Stimulated activated naive CD8-positive, alpha-beta T cell treated with anti-CD3 and anti-CD28 coated beads, Interleukin-15, Interleukin-2, amounts not matched to agents 100 U/mL and 50 U/mL, for 24 hours (primary cell): ENCODE measurements at regions not wholly inside any gene's neighbourhood (a gene's known extent, or its start where the extent isn't known, plus 50 kb on each side); places are given as distances from the start of the nearest gene placed in this dataset.

Experiments
- ATAC-seq: fragments of 150-1000 bp; cut with Tn5 transposase; one replicate; pipeline ENCODE4 v1.10.0; 2021
- DNase-seq: peaks from one replicate; pipeline ENCODE4 v3.0.0; 2021

DNA sequence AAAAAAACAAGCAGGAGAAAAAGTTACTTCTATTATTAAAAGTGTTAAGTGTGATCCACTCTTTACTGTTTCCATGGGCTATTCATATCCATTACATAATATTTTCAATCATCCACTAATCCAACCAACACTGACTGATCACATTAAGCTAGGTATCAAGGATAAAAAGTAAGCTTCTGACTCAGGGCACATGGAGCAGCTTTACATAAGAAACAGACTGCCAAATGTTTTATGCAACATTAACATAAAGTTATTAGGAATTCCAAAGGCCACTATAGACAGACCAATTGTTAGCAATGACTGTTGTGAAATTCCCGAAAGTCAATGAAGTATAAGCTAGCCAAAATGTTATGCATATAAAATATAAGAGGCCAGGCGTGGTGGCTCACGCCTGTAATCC lies 277.6 kb downstream of the ZEB2 start:
- ATAC-seq = no peak
- no peak for DNase-seq

DNA sequence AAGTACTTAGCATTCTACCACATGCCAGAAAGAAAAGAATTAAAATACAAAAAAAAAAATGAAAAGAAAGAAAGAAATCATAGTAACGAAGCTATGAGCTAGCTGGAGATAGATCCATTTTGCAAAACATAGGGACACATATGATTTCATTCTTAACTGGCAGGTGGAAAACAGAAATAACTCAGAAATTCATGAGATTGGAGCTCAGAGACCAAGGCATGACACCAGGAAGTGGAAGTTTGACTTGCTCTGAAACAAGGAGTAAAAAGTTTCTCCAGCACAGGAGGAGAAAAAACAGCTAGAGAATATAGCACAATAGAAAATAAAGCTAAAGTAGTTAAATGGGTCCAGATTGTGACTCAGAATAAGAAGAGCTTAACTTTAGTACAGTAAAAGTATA lies 278.1 kb downstream of the ZEB2 start:
- no peak for ATAC-seq
- DNase-seq = no peak

DNA sequence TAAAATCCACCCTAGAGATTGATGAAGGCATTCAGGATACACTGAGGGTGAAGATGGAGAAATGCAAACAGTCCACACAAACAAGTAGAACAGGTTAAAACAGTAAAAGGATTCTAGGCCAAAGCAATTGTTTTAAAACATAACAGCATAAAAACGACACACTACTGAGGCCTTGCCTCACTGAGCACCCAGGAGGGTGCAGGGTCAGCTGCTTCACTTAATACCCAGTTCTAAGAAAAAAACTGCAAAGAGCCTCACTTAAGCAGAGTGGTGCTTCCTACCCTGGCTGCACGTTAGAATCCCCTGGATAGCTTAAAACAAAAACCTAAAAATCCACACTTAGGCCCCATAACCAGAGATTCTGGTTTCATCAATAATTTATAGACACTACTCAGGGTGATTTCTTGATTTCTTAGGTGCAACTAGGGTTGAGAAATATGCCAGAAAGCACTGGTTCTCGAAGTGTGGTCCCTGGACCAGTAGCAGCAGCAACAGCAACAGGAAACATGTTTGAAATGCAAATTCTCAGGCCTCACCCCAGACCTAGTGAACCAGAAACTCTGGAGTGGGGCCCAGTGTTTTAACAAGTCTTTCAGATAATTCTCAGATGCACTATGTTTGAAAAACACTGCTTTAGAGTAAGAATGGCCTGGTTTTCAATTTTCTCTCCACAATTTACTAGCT lies 279.1 kb downstream of the ZEB2 start:
- no peak for ATAC-seq

DNA sequence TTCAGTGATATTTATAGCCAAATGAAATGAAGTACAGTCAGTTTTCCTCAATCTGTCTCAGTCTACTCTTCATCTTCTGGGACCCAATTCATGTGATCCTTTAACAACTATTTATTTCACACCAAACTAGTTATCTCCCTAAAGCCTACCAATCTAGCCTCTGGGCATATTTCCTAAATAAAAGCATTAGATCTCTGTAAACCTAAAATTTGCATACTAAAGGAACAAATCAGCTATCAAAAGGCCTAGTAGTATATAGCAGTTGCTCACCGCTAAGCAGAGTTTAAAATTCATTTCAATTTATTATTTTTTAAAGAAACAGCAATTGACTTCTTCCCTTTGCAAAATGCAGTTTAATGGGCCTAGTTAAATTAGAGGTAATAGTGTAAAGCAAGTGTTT lies 280.2 kb downstream of the ZEB2 start:
- DNase-seq (no peak), ATAC-seq (no peak)

More for the DNA sequence above, 279.1 kb downstream of the ZEB2 start:
- DNase-seq = no peak

DNA sequence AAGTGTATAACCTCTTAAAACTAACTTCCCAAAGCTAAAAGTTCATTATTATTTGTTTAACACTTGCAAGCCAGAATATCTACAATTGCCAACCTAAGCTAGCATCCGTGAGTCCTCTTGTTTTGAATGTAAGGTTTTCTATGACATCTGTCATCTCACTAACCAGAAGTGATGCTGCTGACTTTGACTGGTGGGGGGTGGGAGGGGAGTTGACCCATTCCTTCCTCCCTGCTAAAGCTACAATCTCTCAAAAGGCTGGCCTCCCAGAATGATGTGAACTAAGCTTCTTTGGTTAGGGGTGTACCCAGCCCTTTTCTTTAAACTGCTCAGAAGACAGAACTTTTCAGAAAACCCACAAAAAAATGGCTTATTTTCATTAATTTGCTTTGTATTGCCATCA lies 280.6 kb downstream of the ZEB2 start:
- no peak for ATAC-seq
- DNase-seq = no peak

DNA sequence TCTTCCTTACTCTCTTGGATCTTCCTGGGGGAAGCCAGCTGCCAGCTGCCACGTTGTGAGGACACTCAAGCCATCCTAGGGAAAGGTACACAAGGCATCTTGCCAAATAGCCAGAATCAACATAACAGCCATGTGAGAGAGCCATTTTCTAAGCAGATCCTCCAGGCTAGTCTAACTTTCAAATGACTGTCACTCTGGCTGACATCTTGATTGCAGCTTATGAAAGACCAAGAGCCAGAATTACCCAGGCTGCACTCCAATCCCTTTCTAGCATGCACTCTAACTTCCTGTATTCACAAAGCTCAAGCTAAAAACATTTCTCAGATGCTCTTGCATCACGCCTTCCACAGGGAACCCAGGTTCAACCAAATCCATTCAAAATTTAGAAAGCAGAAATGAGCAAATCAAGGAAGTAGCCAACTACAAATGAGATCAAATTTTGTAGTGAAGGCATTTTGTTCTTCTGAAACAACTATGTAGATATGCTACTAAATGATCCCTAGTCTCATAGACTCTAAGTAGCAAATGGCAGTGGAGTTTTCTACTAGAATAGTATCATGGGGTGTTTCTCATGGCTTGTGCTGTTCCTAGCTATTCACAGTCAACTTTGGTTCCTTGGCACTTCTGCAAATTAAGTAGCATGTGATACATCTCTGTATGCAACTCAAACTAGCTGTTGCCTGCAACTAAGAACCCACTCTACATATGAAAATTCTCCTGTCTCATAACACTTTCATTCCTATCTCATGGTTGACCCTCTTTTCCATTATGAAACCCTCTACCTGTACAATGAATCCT lies 281.9 kb downstream of the ZEB2 start:
- DNase-seq (no peak), ATAC-seq (no peak)

DNA sequence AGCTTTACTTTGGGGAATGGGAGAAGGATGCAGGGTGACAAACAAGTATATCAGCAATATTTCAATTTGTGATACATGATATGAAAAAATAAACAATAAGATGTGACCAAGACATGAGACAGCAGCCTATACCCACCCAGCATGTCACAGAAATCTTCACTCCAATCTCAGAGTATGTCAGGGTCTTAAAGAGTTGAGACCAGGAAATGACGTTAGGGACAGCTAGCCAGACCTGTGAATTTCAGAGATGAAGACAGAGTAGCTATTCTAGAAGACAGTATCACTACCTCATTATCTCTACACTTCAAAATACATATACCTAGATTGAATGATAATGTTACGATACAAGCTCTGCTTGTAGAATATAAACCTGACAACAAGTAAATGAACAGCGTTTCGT lies 282.8 kb downstream of the ZEB2 start:
- ATAC-seq (no peak), DNase-seq (no peak)

DNA sequence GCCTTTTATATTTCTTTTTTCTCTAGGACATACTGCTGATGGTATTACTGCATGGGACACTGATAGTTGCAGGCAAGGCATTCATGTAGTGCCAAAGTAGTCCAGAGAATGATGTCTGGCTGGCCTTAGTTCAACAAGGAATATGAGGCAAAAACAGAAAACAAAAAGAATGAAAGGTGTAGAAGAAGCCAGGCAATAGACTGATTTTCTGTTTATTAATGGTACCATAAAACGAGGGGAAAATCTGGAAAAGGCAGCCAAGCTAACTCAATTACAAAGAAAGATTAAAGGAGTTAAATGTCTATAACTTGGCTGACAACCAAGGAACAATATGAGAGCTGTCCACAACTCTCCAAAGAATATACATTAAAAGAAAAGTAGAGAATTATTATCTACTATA lies 284.9 kb downstream of the ZEB2 start:
- DNase-seq = no peak
- no peak for ATAC-seq

DNA sequence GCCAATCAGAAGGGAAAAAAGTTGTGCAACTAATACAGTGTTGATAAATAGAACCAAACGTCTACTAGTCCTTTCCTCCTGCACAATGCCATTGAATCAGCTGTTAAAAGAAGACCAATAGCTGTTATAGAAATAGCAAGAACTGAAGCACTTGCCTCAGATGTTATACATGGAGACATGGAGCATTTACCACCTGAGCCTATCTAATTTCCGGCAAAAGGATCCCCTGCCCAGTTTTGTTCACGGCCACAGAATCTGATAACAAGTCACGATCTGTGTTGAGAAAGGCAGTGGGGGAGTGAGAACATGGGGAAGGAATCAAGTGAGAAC lies 285.4 kb downstream of the ZEB2 start:
- DNase-seq = no peak
- no peak for ATAC-seq

DNA sequence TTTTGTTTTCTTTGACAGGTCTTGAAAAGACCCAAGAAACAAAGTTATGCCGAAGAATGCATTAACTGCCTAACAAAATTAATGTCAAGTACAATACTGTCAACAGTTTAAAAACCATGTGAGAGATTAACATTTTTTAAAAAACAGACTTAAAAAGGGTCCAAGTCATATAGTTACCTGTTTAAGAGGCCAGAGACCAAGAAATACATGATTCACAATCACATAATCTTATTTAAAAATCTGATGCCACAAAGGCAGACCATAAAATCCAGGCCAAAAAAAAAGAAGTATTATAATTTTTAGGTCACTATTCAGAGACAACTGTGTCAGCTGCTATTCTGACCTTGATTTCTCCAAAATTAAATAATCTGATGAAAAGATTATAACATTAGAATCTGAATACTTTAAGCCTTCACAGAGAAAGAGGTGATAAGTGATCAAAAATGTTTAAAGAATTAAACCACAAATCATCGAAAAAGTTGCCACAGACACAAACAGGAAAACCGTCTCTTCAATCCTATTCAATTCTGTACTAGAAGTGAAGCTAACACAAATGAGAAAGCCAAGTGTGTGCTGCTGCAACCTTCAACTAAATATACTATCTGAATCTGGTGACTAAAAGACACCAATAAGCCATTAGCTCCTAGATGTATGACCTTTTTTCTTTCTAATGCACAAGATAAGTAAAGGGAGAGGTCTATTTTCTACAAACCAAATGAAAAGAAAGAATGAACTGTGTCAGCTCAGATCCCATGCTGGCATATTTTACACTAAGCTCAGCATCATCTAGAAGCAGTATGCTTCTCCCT lies 286.0 kb downstream of the ZEB2 start:
- ATAC-seq (peak; percentile 62), DNase-seq (no peak)

DNA sequence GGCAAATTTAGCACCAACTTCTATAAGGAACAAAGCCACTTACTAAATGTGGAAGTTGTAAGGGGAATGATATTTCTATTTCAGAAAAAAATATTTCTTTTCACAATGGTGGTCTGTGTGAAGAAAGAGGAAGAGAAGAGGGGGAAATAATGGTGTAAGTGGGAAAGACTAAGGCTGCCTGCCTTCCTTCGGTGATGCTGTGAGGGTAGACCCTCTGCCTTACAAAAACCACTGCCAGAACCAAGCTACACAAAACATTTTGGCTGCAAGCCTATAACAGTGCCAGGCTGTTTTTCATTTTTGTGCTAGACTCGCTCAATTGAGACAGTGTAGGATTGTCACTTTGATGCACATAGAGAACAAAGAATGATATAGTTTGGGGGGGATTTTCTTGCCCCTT lies 286.6 kb downstream of the ZEB2 start:
- ATAC-seq (no peak), DNase-seq (no peak)

DNA sequence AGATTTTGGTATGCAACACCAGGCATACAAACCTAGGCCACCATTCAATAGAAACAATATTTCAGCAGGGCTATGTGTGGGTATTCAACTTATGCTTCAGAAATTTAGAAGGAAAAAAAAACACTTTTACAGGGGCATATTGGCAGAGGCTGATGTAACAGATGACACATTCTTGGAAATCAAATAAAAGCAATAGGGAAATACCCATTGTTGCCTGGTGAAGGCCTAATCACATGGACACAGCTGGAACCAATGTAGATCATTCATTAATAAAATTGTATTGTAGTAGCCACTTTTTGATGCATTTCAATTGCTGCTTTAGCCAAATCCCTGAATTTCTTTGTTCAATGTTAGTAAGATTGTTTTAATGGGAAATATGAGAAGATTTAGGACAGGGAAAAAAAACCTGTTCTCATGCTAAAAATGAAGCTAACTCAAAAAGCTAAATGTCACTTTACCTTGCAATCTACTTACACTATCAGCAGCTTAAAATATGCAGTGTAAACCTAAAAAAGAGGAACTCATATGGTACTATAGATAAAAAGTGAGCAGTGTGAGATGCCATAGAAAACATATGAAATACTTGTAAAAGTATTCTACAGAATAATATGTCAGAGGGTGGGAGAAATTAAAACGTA lies 289.4 kb downstream of the ZEB2 start:
- peak; percentile 59 for ATAC-seq
- DNase-seq = no peak

DNA sequence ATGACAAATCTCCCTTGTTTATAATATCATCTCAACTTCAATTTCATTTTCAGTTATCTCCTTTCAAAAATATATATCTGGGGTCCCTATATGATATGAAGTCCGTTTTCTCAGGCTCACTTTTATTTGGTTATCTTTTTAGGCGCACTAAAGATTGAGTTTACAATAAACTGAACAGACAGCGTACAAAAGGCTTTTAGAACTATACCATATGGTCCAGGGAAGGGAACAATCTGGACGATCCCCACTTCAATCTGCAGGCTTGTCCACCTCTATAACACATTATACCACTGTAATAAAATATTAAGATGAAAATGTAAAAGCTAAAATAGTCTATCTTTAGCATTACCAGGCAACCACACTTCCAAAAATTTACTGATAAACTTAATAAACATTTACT lies 289.9 kb downstream of the ZEB2 start:
- ATAC-seq (no peak), DNase-seq (no peak)

DNA sequence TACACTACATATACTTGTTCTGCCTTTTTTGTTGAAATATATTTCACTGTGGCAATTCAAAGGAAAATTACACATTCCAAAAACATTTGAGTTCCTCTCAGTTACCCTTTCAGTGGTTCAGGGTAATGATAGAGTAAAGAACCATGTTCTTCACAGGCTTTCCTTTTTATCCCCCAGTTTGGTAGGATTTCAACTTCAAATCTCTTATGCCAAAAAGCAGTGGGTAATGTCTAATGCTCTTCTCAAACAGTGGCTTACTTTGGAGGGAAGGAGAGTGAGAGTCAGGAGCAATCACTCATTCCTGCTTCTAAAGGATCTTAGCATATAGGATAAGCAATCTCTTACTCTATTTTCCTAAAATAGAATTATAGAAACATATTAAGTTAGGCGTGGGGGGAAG lies 290.6 kb downstream of the ZEB2 start:
- no peak for ATAC-seq
- DNase-seq = no peak

DNA sequence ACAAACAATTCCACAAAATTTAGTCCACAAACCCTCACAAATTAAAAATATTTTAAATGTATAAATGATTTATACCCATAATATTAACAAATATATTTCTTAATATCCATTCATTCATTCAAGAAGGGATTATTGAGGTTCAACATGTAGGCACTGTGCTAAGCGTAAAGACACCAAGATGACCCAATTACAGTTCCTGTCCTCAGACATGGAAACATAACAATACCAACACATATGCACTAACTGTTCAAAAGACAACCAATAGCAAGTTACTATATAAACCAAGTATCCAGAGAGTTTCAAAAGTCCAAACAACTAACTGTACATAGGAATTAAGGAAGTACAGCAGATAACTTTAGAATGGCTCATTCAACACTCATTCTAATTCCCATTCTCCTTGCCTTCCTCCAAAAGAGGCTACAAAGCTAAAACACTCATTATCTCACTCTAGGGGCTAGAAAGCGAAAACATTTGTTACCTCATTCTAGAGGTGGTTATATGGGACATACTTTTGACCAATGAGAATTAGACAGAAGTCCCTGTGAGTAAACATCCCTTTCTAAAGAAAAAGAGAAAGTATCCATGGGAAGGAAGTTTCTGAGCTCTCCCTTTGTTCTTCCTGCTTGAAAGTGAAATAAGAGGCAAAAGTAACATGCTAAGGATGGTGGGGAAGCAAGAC lies 292.4 kb downstream of the ZEB2 start:
- DNase-seq (no peak), ATAC-seq (no peak)

DNA sequence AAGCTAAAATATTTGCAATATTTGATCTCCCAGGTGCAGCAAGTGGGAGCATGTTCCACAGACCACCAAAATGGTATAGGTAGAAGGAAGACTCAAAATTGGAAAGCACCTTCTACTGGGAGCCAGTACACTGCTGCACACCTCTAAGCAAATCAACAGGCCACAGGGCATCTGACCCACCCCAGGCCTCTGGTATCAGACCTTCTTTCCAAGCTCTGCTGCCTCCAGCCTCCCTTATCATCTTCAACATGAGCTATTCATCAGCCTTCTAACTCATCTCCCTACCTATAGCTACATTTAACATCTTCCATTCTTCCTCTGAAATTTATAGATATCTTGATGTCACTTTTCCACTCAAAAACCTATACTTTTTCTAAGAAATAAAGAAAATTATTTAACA lies 294.8 kb downstream of the ZEB2 start:
- DNase-seq = no peak
- ATAC-seq = no peak

DNA sequence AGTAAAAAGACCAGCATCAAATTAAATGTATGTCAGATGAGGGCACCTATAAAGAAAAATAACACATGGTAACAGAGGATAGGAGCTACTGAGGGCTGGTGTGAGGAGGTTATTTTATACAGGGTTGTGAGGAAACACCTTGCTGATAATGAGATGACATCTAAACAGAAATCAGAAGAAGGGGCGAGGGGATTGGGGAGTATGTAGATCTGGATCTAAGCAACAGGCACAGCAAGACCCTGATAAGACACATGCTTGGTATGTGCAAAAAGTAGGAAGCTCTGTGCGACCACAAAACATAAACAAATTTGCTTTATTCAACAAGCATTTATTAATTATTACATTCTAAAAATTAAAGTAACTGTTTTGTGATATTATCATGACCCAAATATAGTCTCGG lies 295.4 kb downstream of the ZEB2 start:
- ATAC-seq (no peak), DNase-seq (no peak)

DNA sequence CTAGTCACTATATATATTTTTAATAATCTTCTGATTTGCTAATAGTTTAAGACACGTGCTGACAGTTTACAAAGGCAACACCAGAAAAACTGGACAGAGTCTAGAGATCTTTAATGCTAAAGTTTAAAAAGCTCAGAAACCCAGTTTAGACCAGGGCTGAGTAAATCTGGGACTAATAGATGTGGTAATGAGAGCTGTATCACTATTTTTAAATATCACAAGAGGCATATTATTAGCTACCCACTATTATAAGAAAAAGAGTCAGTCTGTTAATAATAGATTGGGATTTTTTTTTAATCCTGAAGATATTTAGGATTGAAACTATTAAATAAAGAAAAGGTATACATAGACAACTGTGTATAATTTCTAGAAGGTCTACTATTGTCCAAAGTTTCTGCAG lies 299.9 kb downstream of the ZEB2 start:
- ATAC-seq (no peak), DNase-seq (no peak)

DNA sequence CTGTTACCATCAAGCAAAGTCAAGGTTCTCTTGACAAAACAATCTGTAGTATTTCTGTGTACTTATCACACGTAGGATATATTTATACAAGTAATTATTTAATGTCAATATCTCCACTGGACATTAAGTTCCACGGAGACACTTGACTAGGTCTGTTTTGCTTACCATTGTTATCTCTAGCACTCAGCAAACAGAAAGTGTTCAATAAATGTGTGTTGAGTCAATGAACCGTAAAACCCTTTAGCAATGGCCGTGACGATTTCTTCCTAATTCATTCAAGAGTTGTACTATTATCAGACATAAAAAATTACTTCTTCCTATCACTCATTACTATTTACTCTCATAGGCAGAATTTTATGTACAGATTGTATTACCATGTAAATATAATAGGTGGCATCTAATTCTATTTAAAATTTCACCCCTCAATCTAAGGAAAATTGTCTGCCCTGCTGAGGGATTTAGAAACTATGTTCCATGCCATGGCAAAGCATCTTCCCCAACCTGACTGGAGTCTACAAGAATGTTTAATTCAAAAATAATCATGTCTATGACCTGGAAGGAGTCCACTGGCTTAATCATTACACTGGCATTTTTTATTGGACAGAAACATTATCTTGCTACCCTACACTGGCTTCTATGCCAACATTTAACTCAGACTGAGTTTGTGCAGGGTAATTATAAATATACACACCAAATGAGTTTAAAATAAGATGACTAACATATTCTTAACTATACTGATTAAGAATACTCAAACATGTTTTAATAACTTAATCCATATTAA lies 301.9 kb downstream of the ZEB2 start:
- DNase-seq (no peak), ATAC-seq (no peak)

DNA sequence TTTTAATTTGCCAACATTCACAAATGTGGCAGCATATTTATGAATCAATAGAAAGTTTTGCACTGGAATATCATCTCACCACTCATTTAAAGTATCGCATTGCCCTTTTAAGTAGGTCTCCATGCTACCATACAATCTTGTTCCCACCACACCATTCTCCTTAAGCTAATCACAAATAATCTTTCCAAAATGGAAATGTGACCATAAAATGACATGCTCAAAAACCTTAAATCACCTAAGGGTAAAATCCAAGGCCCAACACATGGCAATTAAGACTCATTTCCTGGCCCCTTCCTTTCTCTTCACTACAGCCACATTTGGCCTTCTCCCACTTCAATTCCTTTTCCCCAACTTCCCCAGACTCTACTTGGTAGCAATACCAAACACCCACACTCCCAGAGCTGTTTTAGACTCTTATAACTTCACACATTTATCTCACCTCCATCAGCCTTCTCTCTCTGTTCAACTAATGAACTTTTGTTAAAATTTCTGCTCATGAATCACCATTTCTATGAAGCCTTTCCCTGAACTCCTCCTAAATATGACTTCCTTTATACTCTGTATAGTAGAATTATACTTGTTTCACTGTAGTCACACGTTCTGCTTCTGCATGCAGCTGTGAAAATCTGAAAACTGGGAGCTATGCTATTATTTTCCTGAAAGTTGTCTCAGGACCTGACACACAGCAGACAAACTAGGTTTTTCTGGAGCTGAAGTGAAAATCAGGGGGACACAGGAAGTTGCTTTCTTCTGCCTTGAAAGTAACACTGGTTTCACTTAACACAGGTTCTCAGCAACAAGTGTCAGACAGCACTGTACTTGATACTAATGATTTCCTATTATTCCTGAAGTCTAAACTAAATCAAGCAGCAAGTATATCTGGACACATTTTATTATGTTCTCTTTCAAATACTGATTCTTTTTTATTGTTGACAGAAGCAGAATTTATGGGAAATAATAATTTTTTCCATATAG lies 303.9 kb downstream of the ZEB2 start:
- ATAC-seq = peak; percentile 58
- DNase-seq = no peak
